ENCODE measurements at regions not wholly inside any gene's neighbourhood (a gene's known extent, or its start where the extent isn't known, plus 50 kb on each side); places are given as distances from the start of the nearest gene placed in this dataset.

- peaks cover 0 to 16% (median 0%) of the 10 kb centered on the region in 7 donors for H3K27me3 ChIP-seq (replicated peaks in 1 of 7)
- TF ChIP-seq POLR2A (IDR thresholded peaks at IDR 0.05) (no peak), POLR2AphosphoS5 (IDR thresholded peaks at IDR 0.05) (no peak), CTCF (IDR thresholded peaks at IDR 0.05 in 8 of 11, conservative IDR thresholded peaks at IDR 0.05 in 3 of 11) (no peak)
- no peak for DNase-seq
- no peaks in the 10 kb centered on the region for H3K4me1 ChIP-seq
- peaks cover 0 to 3% (median 0%) of the 10 kb centered on the region in 8 donors for H3K9me3 ChIP-seq
- intact Hi-C loops (cut with DNase I; ENCODE audit: low total_unique reads): no loop called here
- no peak overlapping the region for H3K4me3 ChIP-seq
- H3K27ac ChIP-seq: no peak overlapping the region
- no peaks in the 10 kb centered on the region for H3K36me3 ChIP-seq
- 79 to 85% (median 82%) methylated on average over 22 to 23 of the region's 23 CpGs for WGBS, 5 donors
Observed at GRCh38 chr10:130358981-130359650, 222.9 kb downstream of the GLRX3 start.

- DNase-seq: no peak
- intact Hi-C loops (cut with DNase I; ENCODE audit: low total_unique reads): no loop called here
- H3K4me1 ChIP-seq: no peaks in the 10 kb centered on the region
- H3K27me3 ChIP-seq (replicated peaks in 1 of 7): peaks cover 0 to 16% (median 0%) of the 10 kb centered on the region in 7 donors
- WGBS, 5 donors: 78 to 89% (median 86%) methylated on average over 11 to 12 of the region's 12 CpGs
- TF ChIP-seq CTCF (IDR thresholded peaks at IDR 0.05 in 8 of 11, conservative IDR thresholded peaks at IDR 0.05 in 3 of 11): no peak
- no peak for TF ChIP-seq POLR2AphosphoS5 (IDR thresholded peaks at IDR 0.05)
- no peak for TF ChIP-seq POLR2A (IDR thresholded peaks at IDR 0.05)
- H3K9me3 ChIP-seq: peaks cover 0 to 3% (median 0%) of the 10 kb centered on the region in 8 donors
- H3K27ac ChIP-seq: no peak overlapping the region
- H3K4me3 ChIP-seq: no peak overlapping the region
- no peaks in the 10 kb centered on the region for H3K36me3 ChIP-seq
Observed at GRCh38 chr10:130359711-130360110, 223.5 kb downstream of the GLRX3 start.

GRCh38 chr10:130360826-130361311 is 224.7 kb downstream of the GLRX3 start:
- peaks cover 0 to 16% (median 0%) of the 10 kb centered on the region in 7 donors for H3K27me3 ChIP-seq (replicated peaks in 1 of 7)
- intact Hi-C loops (cut with DNase I; ENCODE audit: low total_unique reads): no loop called here
- no peak overlapping the region for H3K27ac ChIP-seq
- no peak overlapping the region for H3K4me3 ChIP-seq
- no peaks in the 10 kb centered on the region for H3K36me3 ChIP-seq
- WGBS, 5 donors: 64 to 87% (median 78%) methylated on average over 6 to 11 of the region's 11 CpGs
- no peaks in the 10 kb centered on the region for H3K4me1 ChIP-seq
- no peak for DNase-seq
- peaks cover 0 to 3% (median 0%) of the 10 kb centered on the region in 8 donors for H3K9me3 ChIP-seq
- TF ChIP-seq POLR2A (IDR thresholded peaks at IDR 0.05) (no peak), CTCF (IDR thresholded peaks at IDR 0.05 in 8 of 11, conservative IDR thresholded peaks at IDR 0.05 in 3 of 11) (no peak), POLR2AphosphoS5 (IDR thresholded peaks at IDR 0.05) (no peak)

GRCh38 chr10:130361351-130362105 is 225.3 kb downstream of the GLRX3 start:
- no peak for DNase-seq
- intact Hi-C loops (cut with DNase I; ENCODE audit: low total_unique reads): no loop called here
- H3K36me3 ChIP-seq: no peaks in the 10 kb centered on the region
- WGBS, 5 donors: 81 to 91% (median 87%) methylated on average over 8 to 10 of the region's 10 CpGs
- H3K9me3 ChIP-seq: peaks cover 0 to 3% (median 0%) of the 10 kb centered on the region in 8 donors
- no peak for TF ChIP-seq POLR2AphosphoS5 (IDR thresholded peaks at IDR 0.05)
- TF ChIP-seq CTCF (IDR thresholded peaks at IDR 0.05 in 8 of 11, conservative IDR thresholded peaks at IDR 0.05 in 3 of 11): no peak
- TF ChIP-seq POLR2A (IDR thresholded peaks at IDR 0.05): no peak
- peaks cover 0 to 16% (median 0%) of the 10 kb centered on the region in 7 donors for H3K27me3 ChIP-seq (replicated peaks in 1 of 7)
- no peak overlapping the region for H3K27ac ChIP-seq
- H3K4me1 ChIP-seq: no peaks in the 10 kb centered on the region
- no peak overlapping the region for H3K4me3 ChIP-seq
